ENCODE measurements at regions not wholly inside any gene's neighbourhood (a gene's known extent, or its start where the extent isn't known, plus 50 kb on each side); places are given as distances from the start of the nearest gene placed in this dataset.

GRCh38 chr18:34637094-34637801, 72.8 kb upstream of the DTNA start:
- H3K27me3 ChIP-seq: no peaks in the 10 kb centered on the region
- H3K4me1 ChIP-seq: no peaks in the 10 kb centered on the region
- H3K9me3 ChIP-seq: no peaks in the 10 kb centered on the region
- no peak for TF ChIP-seq EP300 (IDR thresholded peaks at IDR 0.05; ENCODE audit: low read depth)
- TF ChIP-seq, protein P1, sequence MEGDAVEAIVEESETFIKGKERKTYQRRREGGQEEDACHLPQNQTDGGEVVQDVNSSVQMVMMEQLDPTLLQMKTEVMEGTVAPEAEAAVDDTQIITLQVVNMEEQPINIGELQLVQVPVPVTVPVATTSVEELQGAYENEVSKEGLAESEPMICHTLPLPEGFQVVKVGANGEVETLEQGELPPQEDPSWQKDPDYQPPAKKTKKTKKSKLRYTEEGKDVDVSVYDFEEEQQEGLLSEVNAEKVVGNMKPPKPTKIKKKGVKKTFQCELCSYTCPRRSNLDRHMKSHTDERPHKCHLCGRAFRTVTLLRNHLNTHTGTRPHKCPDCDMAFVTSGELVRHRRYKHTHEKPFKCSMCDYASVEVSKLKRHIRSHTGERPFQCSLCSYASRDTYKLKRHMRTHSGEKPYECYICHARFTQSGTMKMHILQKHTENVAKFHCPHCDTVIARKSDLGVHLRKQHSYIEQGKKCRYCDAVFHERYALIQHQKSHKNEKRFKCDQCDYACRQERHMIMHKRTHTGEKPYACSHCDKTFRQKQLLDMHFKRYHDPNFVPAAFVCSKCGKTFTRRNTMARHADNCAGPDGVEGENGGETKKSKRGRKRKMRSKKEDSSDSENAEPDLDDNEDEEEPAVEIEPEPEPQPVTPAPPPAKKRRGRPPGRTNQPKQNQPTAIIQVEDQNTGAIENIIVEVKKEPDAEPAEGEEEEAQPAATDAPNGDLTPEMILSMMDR (IDR thresholded peaks at IDR 0.05): no peak
- TF ChIP-seq POLR2A (IDR thresholded peaks at IDR 0.05): no peak
- TF ChIP-seq POLR2AphosphoS5 (IDR thresholded peaks at IDR 0.05): no peak
- DNase-seq: no peak
- WGBS, 2 donors (ENCODE audit: low coverage in 1 of 2): 77 to 88% methylated on average over 2 to 3 of the region's 3 CpGs
- H3K27ac ChIP-seq: no peak overlapping the region
- no peak overlapping the region for H3K4me3 ChIP-seq
- H3K36me3 ChIP-seq: no peaks in the 10 kb centered on the region
- in situ Hi-C loops (cut with MboI; ENCODE audit: low pct_ligation_motif_present in 1 of 4, low pct_unique_long_range_greater_than_20kb in 1 of 4, low sequenced_read_pairs in 3 of 4): no loop called here
- intact Hi-C loops (cut with DNase I; ENCODE audit: low total_unique reads): no loop called here

DNA sequence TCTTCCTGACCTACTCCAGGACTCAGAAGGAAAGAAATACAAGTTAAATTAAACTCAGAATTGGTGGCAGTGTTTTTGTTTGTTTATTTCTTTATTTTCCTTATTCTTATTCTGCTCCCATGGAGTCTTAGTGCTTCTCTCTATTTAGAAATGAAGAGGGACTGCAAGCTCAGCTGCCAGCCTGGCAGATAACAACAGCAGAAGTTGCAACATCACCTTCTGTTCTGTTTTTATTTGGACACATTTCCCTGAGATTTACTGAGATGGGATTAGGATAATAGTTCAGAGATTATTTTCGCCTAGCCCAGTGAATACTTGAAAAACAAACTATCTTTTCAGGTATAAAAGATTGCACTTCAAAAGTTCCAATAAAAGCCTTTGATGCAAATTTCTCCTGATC, 70.4 kb upstream of the DTNA start:
- Histone ChIP-seq H3K9me3 (no peaks in the 10 kb centered on the region), H3K27me3 (no peaks in the 10 kb centered on the region), H3K4me3 (no peak overlapping the region), H3K27ac (no peak overlapping the region), H3K36me3 (no peaks in the 10 kb centered on the region), H3K4me1 (no peaks in the 10 kb centered on the region)
- 54 to 72% methylated on average over 1 of the region's 1 CpG for WGBS, 2 donors (ENCODE audit: low coverage in 1 of 2)
- intact Hi-C loops (cut with DNase I; ENCODE audit: low total_unique reads) (no loop called here), in situ Hi-C loops (cut with MboI; ENCODE audit: low pct_ligation_motif_present in 1 of 4, low pct_unique_long_range_greater_than_20kb in 1 of 4, low sequenced_read_pairs in 3 of 4) (no loop called here)
- DNase-seq: no peak
- TF ChIP-seq POLR2A (IDR thresholded peaks at IDR 0.05): no peak
- TF ChIP-seq POLR2AphosphoS5 (IDR thresholded peaks at IDR 0.05): no peak
- TF ChIP-seq, protein P1 (IDR thresholded peaks at IDR 0.05): no peak
- no peak for TF ChIP-seq EP300 (IDR thresholded peaks at IDR 0.05; ENCODE audit: low read depth)

GRCh38 chr18:34640276-34640675, 69.8 kb upstream of the DTNA start:
- TF ChIP-seq POLR2AphosphoS5 (IDR thresholded peaks at IDR 0.05): no peak
- no peak for TF ChIP-seq POLR2A (IDR thresholded peaks at IDR 0.05)
- no peak for TF ChIP-seq EP300 (IDR thresholded peaks at IDR 0.05; ENCODE audit: low read depth)
- TF ChIP-seq, protein P1 (IDR thresholded peaks at IDR 0.05): no peak
- DNase-seq: no peak
- Histone ChIP-seq H3K27me3 (no peaks in the 10 kb centered on the region), H3K4me3 (no peak overlapping the region), H3K9me3 (no peaks in the 10 kb centered on the region), H3K4me1 (no peaks in the 10 kb centered on the region), H3K36me3 (no peaks in the 10 kb centered on the region), H3K27ac (no peak overlapping the region)
- in situ Hi-C loops (cut with MboI; ENCODE audit: low pct_ligation_motif_present in 1 of 4, low pct_unique_long_range_greater_than_20kb in 1 of 4, low sequenced_read_pairs in 3 of 4) (no loop called here), intact Hi-C loops (cut with DNase I; ENCODE audit: low total_unique reads) (no loop called here)
- 43 to 61% methylated on average over 1 of the region's 1 CpG for WGBS, 2 donors (ENCODE audit: low coverage in 1 of 2)

- 20 to 36% methylated on average over 2 of the region's 2 CpGs for WGBS, 2 donors (ENCODE audit: low coverage in 1 of 2)
- no peak for DNase-seq
- H3K36me3 ChIP-seq: no peaks in the 10 kb centered on the region
- no peaks in the 10 kb centered on the region for H3K4me1 ChIP-seq
- in situ Hi-C loops (cut with MboI; ENCODE audit: low pct_ligation_motif_present in 1 of 4, low pct_unique_long_range_greater_than_20kb in 1 of 4, low sequenced_read_pairs in 3 of 4): no loop called here
- no peaks in the 10 kb centered on the region for H3K27me3 ChIP-seq
- no peak overlapping the region for H3K4me3 ChIP-seq
- TF ChIP-seq, protein P1 (IDR thresholded peaks at IDR 0.05): peak in 2 of 5 experiments; percentile 8 to 11
- TF ChIP-seq POLR2AphosphoS5 (IDR thresholded peaks at IDR 0.05) (no peak), EP300 (IDR thresholded peaks at IDR 0.05; ENCODE audit: low read depth) (no peak)
- intact Hi-C loops (cut with DNase I; ENCODE audit: low total_unique reads): no loop called here
- no peaks in the 10 kb centered on the region for H3K9me3 ChIP-seq
- peak overlapping the region in 1 of 4 donors; percentile 13 for H3K27ac ChIP-seq
These were observed 66.1 kb upstream of the DTNA start for GRCh38 chr18:34643989-34644388.
